ENCODE measurements at regions not wholly inside any gene's neighbourhood (a gene's known extent, or its start where the extent isn't known, plus 50 kb on each side); places are given as distances from the start of the nearest gene placed in this dataset.

GRCh38 chr3:111323019-111323418 is 219.0 kb upstream of the CD96 start:
- Histone ChIP-seq H3K9me1 (ENCODE audit: control insufficient read depth, insufficient read depth, low read length) (no peaks in the 10 kb centered on the region), H3K27ac (ENCODE audit: extremely low read depth, low read depth, low read length) (no peak overlapping the region), H3K79me2 (ENCODE audit: control insufficient read depth, insufficient read depth, low read length) (no peaks in the 10 kb centered on the region), H3K36me3 (ENCODE audit: control insufficient read depth, insufficient read depth, low read length) (no peaks in the 10 kb centered on the region), H3K27me3 (ENCODE audit: control insufficient read depth in 2 of 2, insufficient read depth in 2 of 2, low read length in 2 of 2) (no peaks in the 10 kb centered on the region), H3K9me3 (replicated peaks; ENCODE audit: control insufficient read depth, insufficient read depth, low read depth, low read length) (no peaks in the 10 kb centered on the region), H3K4me3 (no peak overlapping the region), H4K20me1 (replicated peaks; ENCODE audit: control insufficient read depth, insufficient read depth, low read length) (no peaks in the 10 kb centered on the region), H3K4me2 (ENCODE audit: insufficient read depth, low read length) (no peak overlapping the region), H3K9ac (ENCODE audit: insufficient read depth in 1 of 2, low read depth in 2 of 2, low read length in 2 of 2) (no peak overlapping the region), H2AFZ (ENCODE audit: low read depth, low read length) (no peak overlapping the region), H3K4me1 (replicated peaks in 1 of 2; ENCODE audit: control insufficient read depth in 2 of 2, insufficient read depth in 2 of 2, low read length in 2 of 2) (no peaks in the 10 kb centered on the region)
- intact Hi-C loops (cut with micrococcal nuclease) = no loop called here
- 3% methylated on average over 3 of the region's 3 CpGs for WGBS (ENCODE audit: insufficient coverage, low coverage, missing lambda C conversion rate)
- no TSS peak for BruUV-seq (replicated peaks)
- DNase-seq (ENCODE audit: extremely low read depth in 1 of 4, low spot score in 3 of 4) = no peak
- CTCF ChIA-PET (ENCODE audit: low intra/inter-chr PET ratio) = no interaction called here
- ATAC-seq = no peak
- POLR2A ChIA-PET = no interaction called here
- TF ChIP-seq NONO (IDR thresholded peaks at IDR 0.05; ENCODE audit: low read depth in 2 of 2, low read length in 1 of 2) = no peak
- TF ChIP-seq GATAD2A (IDR thresholded peaks at IDR 0.05) = no peak
- no peak for TF ChIP-seq TAF7 (tag; IDR thresholded peaks at IDR 0.05)
- TF ChIP-seq HNRNPUL1 (IDR thresholded peaks at IDR 0.05; ENCODE audit: low read length) = no peak
- TF ChIP-seq BCL6 (CRISPR knock-in tag; IDR thresholded peaks at IDR 0.05) = no peak
- no peak for TF ChIP-seq MIER1 (IDR thresholded peaks at IDR 0.05; ENCODE audit: low read depth)
- TF ChIP-seq SMARCE1 (IDR thresholded peaks at IDR 0.05) = no peak
- no peak for TF ChIP-seq ZNF324 (CRISPR knock-in tag; IDR thresholded peaks at IDR 0.05)
- TF ChIP-seq NR1H2 (CRISPR knock-in tag; IDR thresholded peaks at IDR 0.05) = no peak
- no peak for TF ChIP-seq ZBED1 (IDR thresholded peaks at IDR 0.05)
- TF ChIP-seq FOSL1 (tag; conservative IDR thresholded peaks at IDR 0.05) = no peak
- no peak for TF ChIP-seq CEBPG (CRISPR knock-in tag; IDR thresholded peaks at IDR 0.05)
- TF ChIP-seq CEBPG (tag; conservative IDR thresholded peaks at IDR 0.05 in 1 of 2, IDR thresholded peaks at IDR 0.05 in 1 of 2) = no peak
- no peak for TF ChIP-seq CHD1 (IDR thresholded peaks at IDR 0.05; ENCODE audit: low read length)
- TF ChIP-seq SAP30 (IDR thresholded peaks at IDR 0.05; ENCODE audit: borderline replicate concordance, insufficient read depth, low read depth, low read length, poor library complexity, severe bottlenecking) = no peak
- TF ChIP-seq MAZ (CRISPR knock-in tag; conservative IDR thresholded peaks at IDR 0.05 in 1 of 2, IDR thresholded peaks at IDR 0.05 in 1 of 2) = no peak
- TF ChIP-seq SLC30A9 (CRISPR knock-in tag; IDR thresholded peaks at IDR 0.05) = no peak
- no peak for FAIRE-seq
- in situ Hi-C loops (cut with MboI) = no loop called here
